ENCODE measurements at regions not wholly inside any gene's neighbourhood (a gene's known extent, or its start where the extent isn't known, plus 50 kb on each side); places are given as distances from the start of the nearest gene placed in this dataset.
"Not testable (repeated sequence)": the region's sequence is repeated elsewhere in the genome, so short reads cannot be mapped to it uniquely, and the experiment has no call there.

- intact Hi-C loops (cut with DNase I); H3K4me1 ChIP-seq; H3K27me3 ChIP-seq; DNase-seq; H3K27ac ChIP-seq; H3K9me3 ChIP-seq; H3K4me3 ChIP-seq: not testable (repeated sequence)
- H3K36me3 ChIP-seq: peaks cover 0 to 67% (median 2%) of the 10 kb centered on the region in 3 donors
- 92% methylated on average over 19 of the region's 26 CpGs; no CpG with 5 or more reads in 1 of the 2 donors for WGBS, 2 donors
These were observed 52.8 kb upstream of the TNK2 start for GRCh38 chr3:195960971-195961775.

GRCh38 chr3:195960164-195960563 is 51.8 kb upstream of the TNK2 start:
- peaks cover 0 to 57% (median 2%) of the 10 kb centered on the region in 3 donors for H3K36me3 ChIP-seq
- H3K9me3 ChIP-seq; H3K27me3 ChIP-seq; DNase-seq; H3K27ac ChIP-seq; intact Hi-C loops (cut with DNase I); H3K4me3 ChIP-seq; H3K4me1 ChIP-seq: not testable (repeated sequence)
- 82 to 85% methylated on average over 1 to 2 of the region's 2 CpGs for WGBS, 2 donors

GRCh38 chr3:195959367-195960157 is 51.2 kb upstream of the TNK2 start:
- H3K9me3 ChIP-seq; H3K27ac ChIP-seq; H3K4me1 ChIP-seq; intact Hi-C loops (cut with DNase I); H3K27me3 ChIP-seq; DNase-seq; H3K4me3 ChIP-seq: not testable (repeated sequence)
- peaks cover 0 to 51% (median 0%) of the 10 kb centered on the region in 3 donors for H3K36me3 ChIP-seq
- 75 to 92% methylated on average over 4 of the region's 15 CpGs for WGBS, 2 donors

GRCh38 chr3:195958736-195959135 is 50.4 kb upstream of the TNK2 start:
- WGBS, 2 donors: 57 to 62% methylated on average over 7 of the region's 11 CpGs
- H3K9me3 ChIP-seq; H3K4me3 ChIP-seq; H3K27me3 ChIP-seq; DNase-seq; H3K4me1 ChIP-seq; H3K27ac ChIP-seq; intact Hi-C loops (cut with DNase I): not testable (repeated sequence)
- peaks cover 0 to 44% (median 0%) of the 10 kb centered on the region in 3 donors for H3K36me3 ChIP-seq
